GM23338 (cell line): ENCODE measurements at regions not wholly inside any gene's neighbourhood (a gene's known extent, or its start where the extent isn't known, plus 50 kb on each side); places are given as distances from the start of the nearest gene placed in this dataset.
A peak's percentile ranks its signal among the peaks of the same experiment; 100 is the strongest.

ENCODE experiments used
- ATAC-seq: fragments of 200-7000 bp; cut with Tn5 transposase; 3 replicates; pipeline ENCODE4 v1.9.1; 2020
- DNase-seq: peaks from one replicate; pipeline ENCODE4 v3.0.0-alpha.2; 2015; ENCODE audit warnings: low spot score
- H2AFZ ChIP-seq: fragments of 200-600 bp; sonication (generic); 2 replicates; pipeline ENCODE4 v1.8.0; 2016; ENCODE audit warnings: antibody characterized with exemption, mild to moderate bottlenecking, moderate library complexity
- H3F3A ChIP-seq: fragments of 200-600 bp; sonication (generic); replicated peaks from 2 replicates; pipeline ENCODE4 v1.8.0; 2017; ENCODE audit warnings: antibody characterized with exemption, mixed run types, low read depth
- H3K27ac ChIP-seq: fragments of 200-600 bp; sonication (generic); 2 replicates; pipeline ENCODE4 v1.6.1; 2016; ENCODE audit warnings: low read depth
- H3K27me3 ChIP-seq: fragments of 200-600 bp; sonication (generic); 2 replicates; pipeline ENCODE4 v1.8.0; 2016; ENCODE audit warnings: mild to moderate bottlenecking, mixed run types, moderate library complexity; ENCODE audit not compliant: insufficient read depth
- H3K36me3 ChIP-seq: fragments of 200-600 bp; sonication (generic); 2 replicates; pipeline ENCODE4 v1.8.0; 2016; ENCODE audit warnings: mild to moderate bottlenecking; ENCODE audit not compliant: insufficient read depth
- H3K4me1 ChIP-seq: fragments of 200-600 bp; sonication (generic); 2 replicates; pipeline ENCODE4 v1.8.0; 2016; ENCODE audit warnings: mild to moderate bottlenecking, moderate library complexity; ENCODE audit not compliant: insufficient read depth
- H3K4me2 ChIP-seq: fragments of 200-600 bp; sonication (generic); 2 replicates; pipeline ENCODE4 v1.7.1; 2017; ENCODE audit warnings: mixed run types
- H3K4me3 ChIP-seq: fragments of 200-600 bp; sonication (generic); 2 replicates; pipeline ENCODE4 v1.6.1; 2016; ENCODE audit warnings: mixed run types
- H3K79me2 ChIP-seq: fragments of 200-600 bp; sonication (generic); replicated peaks from 2 replicates; pipeline ENCODE4 v1.8.0; 2017; ENCODE audit warnings: mild to moderate bottlenecking; ENCODE audit not compliant: insufficient read depth
- H3K9me2 ChIP-seq: fragments of 200-600 bp; sonication (generic); 2 replicates; pipeline ENCODE4 v1.8.0; 2017; ENCODE audit not compliant: insufficient read depth
- H4K20me1 ChIP-seq: fragments of 200-600 bp; sonication (generic); replicated peaks from 2 replicates; pipeline ENCODE4 v1.8.0; 2017; ENCODE audit warnings: mild to moderate bottlenecking; ENCODE audit not compliant: insufficient read depth
- H3K27ac Mint-ChIP-seq: 2 replicates; pipeline ENCODE4 v1.8.0; 2020; ENCODE audit warnings: inconsistent platforms, mild to moderate bottlenecking, moderate library complexity, mixed read lengths
- H3K27me3 Mint-ChIP-seq: 3 replicates; pipeline ENCODE4 v1.8.0; 2022; ENCODE audit warnings: low read depth, mild to moderate bottlenecking, moderate library complexity, mixed read lengths, inconsistent platforms; ENCODE audit not compliant: insufficient read depth, poor library complexity
- H3K36me3 Mint-ChIP-seq: 3 replicates; pipeline ENCODE4 v1.8.0; 2021; ENCODE audit warnings: low read depth, mild to moderate bottlenecking, inconsistent platforms, moderate library complexity, mixed read lengths
- H3K4me1 Mint-ChIP-seq: 3 replicates; pipeline ENCODE4 v1.8.0; 2020; ENCODE audit warnings: mild to moderate bottlenecking, inconsistent platforms, mixed read lengths
- H3K4me3 Mint-ChIP-seq: 3 replicates; pipeline ENCODE4 v1.8.0; 2021; ENCODE audit warnings: moderate library complexity, mild to moderate bottlenecking, inconsistent platforms, mixed read lengths
- H3K9me3 Mint-ChIP-seq: 3 replicates; pipeline ENCODE4 v1.8.0; 2020; ENCODE audit warnings: moderate library complexity, mild to moderate bottlenecking, inconsistent platforms, mixed read lengths
- CREB1 ChIP-seq: fragments of 250-450 bp; sonication (Bioruptor Pico); IDR thresholded peaks from 2 replicates; pipeline ENCODE4 v1.5.0; 2020; ENCODE audit warnings: low read depth, mild to moderate bottlenecking, moderate library complexity
- CTCF ChIP-seq, 2 experiments: fragments of 200-600 bp in 1 of 2; sonication (generic) in 1 of 2; conservative IDR thresholded peaks; 2 replicates each; pipeline versions ENCODE4 v1.5.1 to v1.6.1; 2016 to 2017; ENCODE audit warnings: antibody characterized with exemption in 2 of 2, low read depth in 2 of 2, mild to moderate bottlenecking in 2 of 2, moderate library complexity in 1 of 2
- ETS1 ChIP-seq: IDR thresholded peaks from 2 replicates; pipeline ENCODE4 v1.6.1; 2016; ENCODE audit warnings: antibody characterized with exemption
- EZH2 ChIP-seq: fragments of 200-600 bp; sonication (generic); IDR thresholded peaks from one replicate; pipeline ENCODE4 v1.8.0; 2017; ENCODE audit warnings: antibody characterized with exemption, mild to moderate bottlenecking, low read depth; ENCODE audit not compliant: unreplicated experiment
- EZH2phosphoT487 ChIP-seq: fragments of 200-600 bp; sonication (generic); IDR thresholded peaks from one replicate; pipeline ENCODE4 v1.8.1; 2018; ENCODE audit warnings: antibody characterized with exemption; ENCODE audit not compliant: unreplicated experiment
- JUNB ChIP-seq: IDR thresholded peaks from one replicate; pipeline ENCODE4 v1.6.1; 2016; ENCODE audit warnings: antibody characterized with exemption; ENCODE audit not compliant: unreplicated experiment
- NANOG ChIP-seq: IDR thresholded peaks from 2 replicates; pipeline ENCODE4 v1.6.1; 2016; ENCODE audit warnings: antibody characterized with exemption, borderline replicate concordance
- POLR2AphosphoS5 ChIP-seq: IDR thresholded peaks from 2 replicates; pipeline ENCODE4 v1.6.1; 2016; ENCODE audit warnings: antibody characterized with exemption, low read depth
- ZNF114 ChIP-seq: fragments of 250-450 bp; sonication (Bioruptor Pico); IDR thresholded peaks from 2 replicates; pipeline ENCODE4 v1.5.0; 2020; ENCODE audit warnings: mild to moderate bottlenecking, moderate library complexity
- ZNF331 ChIP-seq: fragments of 250-450 bp; sonication (Bioruptor Pico); IDR thresholded peaks from 2 replicates; pipeline ENCODE4 v1.5.0; 2020; ENCODE audit warnings: low read depth, mild to moderate bottlenecking, moderate library complexity

GRCh38 chr2:121884511-121884921 lies 129.1 kb downstream of the TSN start:
- peak; percentile 21; the same call in 1 of the 3 replicates for ATAC-seq
- Histone ChIP-seq H3K27me3 (no peaks in the 10 kb centered on the region), H3K9me2 (no peaks in the 10 kb centered on the region), H3K27ac (no peak overlapping the region), H3K4me3 (no peak overlapping the region), H3K36me3 (no peaks in the 10 kb centered on the region), H3K79me2 (no peaks in the 10 kb centered on the region), H3K4me1 (peaks cover 12% of the 10 kb centered on the region), H2AFZ (peak overlapping the region; percentile 87), H3K4me2 (0 out of 2 replicates have a peak overlapping the region, but pooled peaks have one; percentile 43), H3F3A (no peaks in the 10 kb centered on the region), H4K20me1 (no peaks in the 10 kb centered on the region)
- Mint-ChIP-seq H3K27ac (no peak overlapping the region), H3K9me3 (peaks cover 2% of the 10 kb centered on the region; the same call in 2 of the 3 replicates), H3K4me1 (peaks cover 9% of the 10 kb centered on the region), H3K27me3 (peaks cover 9% of the 10 kb centered on the region), H3K36me3 (no peaks in the 10 kb centered on the region; the same call in 2 of the 3 replicates), H3K4me3 (no peak overlapping the region)
- DNase-seq: peak; percentile 29
- TF ChIP-seq NANOG (no peak), EZH2 (no peak), ZNF114 (CRISPR knock-in tag) (no peak), EZH2phosphoT487 (no peak), ZNF331 (CRISPR knock-in tag) (no peak), ETS1 (no peak), POLR2AphosphoS5 (no peak), CTCF (conservative IDR thresholded peaks at IDR 0.05; ENCODE audit: low read depth in 2 of 2) (no peak)

GRCh38 chr2:121886059-121886458 lies 130.6 kb downstream of the TSN start:
- no peak overlapping the region for H3K27ac ChIP-seq
- no peak overlapping the region for H3K4me2 ChIP-seq
- H3K9me2 ChIP-seq: no peaks in the 10 kb centered on the region
- H3K36me3 ChIP-seq: no peaks in the 10 kb centered on the region
- no peaks in the 10 kb centered on the region for H3F3A ChIP-seq
- peaks cover 9% of the 10 kb centered on the region for H3K4me1 Mint-ChIP-seq
- H3K4me3 ChIP-seq: no peak overlapping the region
- H2AFZ ChIP-seq: no peak overlapping the region
- no peaks in the 10 kb centered on the region for H4K20me1 ChIP-seq
- H3K4me1 ChIP-seq: peaks cover 12% of the 10 kb centered on the region
- no peaks in the 10 kb centered on the region; the same call in 2 of the 3 replicates for H3K36me3 Mint-ChIP-seq
- H3K27me3 ChIP-seq: no peaks in the 10 kb centered on the region
- no peak overlapping the region for H3K27ac Mint-ChIP-seq
- no peak for ATAC-seq
- H3K9me3 Mint-ChIP-seq: peaks cover 5% of the 10 kb centered on the region; the same call in 2 of the 3 replicates
- peaks cover 5% of the 10 kb centered on the region for H3K27me3 Mint-ChIP-seq
- H3K4me3 Mint-ChIP-seq: no peak overlapping the region
- no peaks in the 10 kb centered on the region for H3K79me2 ChIP-seq
- no peak for DNase-seq
- TF ChIP-seq CREB1 (CRISPR knock-in tag) (no peak), ETS1 (no peak), CTCF (conservative IDR thresholded peaks at IDR 0.05; ENCODE audit: low read depth in 2 of 2) (no peak), JUNB (no peak)
